ENCODE measurements at regions not wholly inside any gene's neighbourhood (a gene's known extent, or its start where the extent isn't known, plus 50 kb on each side); places are given as distances from the start of the nearest gene placed in this dataset.

GRCh38 chr1:229059671-229060539 is 211.0 kb upstream of the RAB4A start:
- TF ChIP-seq CTCF (IDR thresholded peaks at IDR 0.05) (no peak), POLR2AphosphoS5 (IDR thresholded peaks at IDR 0.05) (peak in 3 of 4 donors; percentile 12 to 73 (median 55)), EP300 (IDR thresholded peaks at IDR 0.05) (peak in 1 of 4 donors; percentile 59)

All from sigmoid colon (tissue), 4 donors.